Glomerular visceral epithelial cell (primary cell): ENCODE measurements at regions not wholly inside any gene's neighbourhood (a gene's known extent, or its start where the extent isn't known, plus 50 kb on each side); places are given as distances from the start of the nearest gene placed in this dataset.
A peak's percentile ranks its signal among the peaks of the same experiment; 100 is the strongest.
"Not testable (repeated sequence)": the region's sequence is repeated elsewhere in the genome, so short reads cannot be mapped to it uniquely, and the experiment has no call there.

ENCODE experiments used
- DNase-seq: peaks from one replicate; pipeline ENCODE4 v3.0.0-alpha.2; 2016; ENCODE audit errors: extremely low spot score

DNA sequence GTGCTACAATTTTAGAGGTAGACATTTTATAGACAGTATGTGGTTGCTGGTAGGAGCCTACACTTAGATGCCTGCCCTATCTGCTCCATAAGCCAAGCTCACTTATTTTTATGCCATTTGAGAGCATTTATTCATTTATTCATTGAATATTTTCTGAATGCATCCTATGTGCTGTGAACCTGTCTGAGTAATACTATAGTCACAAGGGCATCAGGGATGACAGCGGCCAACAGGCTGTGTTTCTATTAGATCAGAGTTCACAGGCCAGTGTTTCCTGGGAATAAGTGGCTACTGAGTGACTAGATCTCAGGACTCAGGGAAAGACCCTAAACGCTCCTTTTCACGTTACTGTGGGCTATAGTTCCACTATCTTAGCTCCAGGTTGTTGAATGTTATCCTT lies 235.2 kb upstream of the MSX2 start:
- no peak for DNase-seq

DNA sequence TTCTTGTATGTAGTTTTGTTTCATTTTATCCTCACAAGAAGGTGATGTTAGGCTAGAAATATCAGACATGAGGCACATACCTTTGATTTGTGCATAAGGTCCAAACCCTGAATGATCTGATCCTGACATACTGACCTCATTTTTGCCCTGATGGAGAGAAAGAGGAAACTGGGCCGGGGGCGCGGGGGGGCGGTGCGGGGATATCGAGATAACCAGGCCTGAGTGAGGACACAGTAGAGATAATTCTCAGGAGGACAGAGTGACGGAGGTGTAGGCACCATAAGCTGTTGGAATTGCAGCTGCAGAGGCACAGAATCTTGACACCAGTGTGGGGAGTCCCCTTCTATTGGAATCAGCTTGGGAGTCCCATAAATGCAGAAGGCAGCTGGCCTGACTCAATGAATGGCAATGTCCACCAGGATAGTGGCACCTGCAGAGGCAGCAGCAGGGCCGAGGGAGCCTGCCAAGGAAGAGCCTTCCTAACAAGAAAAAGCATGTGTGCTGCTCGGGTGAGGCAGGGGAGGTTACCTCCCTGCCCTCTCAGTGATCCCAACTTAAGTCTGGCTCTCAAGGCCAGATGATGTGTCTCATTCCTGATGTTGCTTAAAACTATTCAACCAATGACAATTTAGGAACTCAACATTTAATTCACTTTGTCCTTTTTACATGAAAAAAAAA lies 234.3 kb upstream of the MSX2 start:
- DNase-seq, result no peak

DNA sequence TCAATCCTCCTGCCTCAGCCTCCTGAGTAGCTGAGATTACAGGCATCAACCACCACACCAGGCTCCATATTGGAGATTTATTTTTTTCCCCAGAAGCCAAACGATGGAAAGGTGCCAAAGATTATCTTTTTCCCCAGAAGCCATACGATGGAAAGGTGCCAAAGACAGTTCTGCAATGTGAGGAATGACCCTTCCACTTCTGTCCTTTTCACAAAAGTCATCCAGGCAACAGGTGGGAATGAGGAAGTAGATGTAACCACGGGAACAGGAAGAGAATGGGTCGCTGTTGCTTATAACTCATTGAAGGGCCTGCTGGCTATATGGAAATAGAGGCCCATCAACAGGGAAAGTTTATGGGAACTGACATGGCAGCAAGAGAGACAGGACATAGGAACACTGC lies 233.7 kb upstream of the MSX2 start:
- no peak for DNase-seq

DNA sequence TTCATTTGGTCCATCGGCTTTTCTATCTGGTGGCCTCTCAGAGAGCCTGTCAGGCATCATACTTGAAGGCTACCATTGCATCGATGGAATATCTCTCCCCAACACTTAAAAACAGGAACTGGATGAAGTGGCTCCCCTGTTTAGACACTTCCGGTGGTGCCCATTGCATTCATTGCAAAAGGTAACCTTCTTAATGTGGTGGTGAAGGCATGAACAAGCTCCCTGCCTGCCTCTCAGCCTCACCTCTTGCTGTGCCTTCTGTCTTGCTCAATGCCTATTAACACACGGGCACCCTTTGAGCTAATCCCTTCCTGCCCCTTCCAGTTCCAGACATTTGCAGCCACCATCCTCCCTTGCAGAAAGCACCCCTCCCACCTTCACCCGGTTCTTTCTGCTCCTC lies 233.1 kb upstream of the MSX2 start:
- no peak for DNase-seq

DNA sequence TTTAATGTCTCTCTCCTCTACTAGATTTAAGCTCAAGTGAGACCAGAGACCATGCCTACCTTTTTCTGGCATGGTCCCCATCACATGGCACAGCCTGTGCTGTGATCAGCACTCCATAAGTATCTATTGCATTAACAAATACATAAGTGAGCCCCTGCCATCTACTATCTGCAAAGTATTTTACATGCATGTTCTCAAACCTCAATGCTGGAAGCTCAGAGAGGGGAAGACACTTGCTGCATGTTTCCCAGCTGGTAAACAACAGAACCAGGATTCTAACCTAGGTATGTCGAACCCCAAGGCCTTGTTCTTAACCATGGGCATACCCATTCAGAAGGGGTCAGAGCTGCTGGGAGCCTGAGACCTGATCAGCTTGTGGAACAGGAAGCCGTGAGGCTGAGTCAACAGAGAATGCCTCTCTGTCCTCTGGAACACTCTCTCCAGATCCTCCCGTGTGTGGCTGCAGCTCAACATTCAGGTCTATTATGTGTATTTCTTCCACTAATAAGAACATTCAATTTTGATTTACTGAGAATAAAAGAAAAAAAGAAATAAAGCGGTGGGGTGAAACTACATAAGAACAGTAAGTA lies 232.5 kb upstream of the MSX2 start:
- no peak for DNase-seq

DNA sequence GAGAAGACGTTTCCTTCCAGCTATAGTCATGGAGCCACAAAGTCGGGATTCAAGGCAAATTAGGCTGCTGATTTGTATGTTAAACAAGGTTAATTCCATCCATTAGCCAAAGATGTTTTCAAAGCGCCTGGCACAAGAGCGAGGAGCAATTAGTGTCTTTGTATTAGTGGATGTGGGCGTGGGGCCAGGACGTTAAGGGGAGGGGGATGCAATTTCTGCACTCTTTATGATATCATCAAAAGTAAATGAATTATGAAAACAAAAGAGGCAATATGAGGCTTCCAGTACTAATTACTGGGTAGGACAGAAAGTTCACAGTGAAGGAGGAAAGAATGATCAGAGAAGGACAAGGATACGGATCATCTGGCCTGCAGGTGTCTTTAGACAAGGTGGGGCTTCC lies 230.9 kb upstream of the MSX2 start:
- no peak for DNase-seq

DNA sequence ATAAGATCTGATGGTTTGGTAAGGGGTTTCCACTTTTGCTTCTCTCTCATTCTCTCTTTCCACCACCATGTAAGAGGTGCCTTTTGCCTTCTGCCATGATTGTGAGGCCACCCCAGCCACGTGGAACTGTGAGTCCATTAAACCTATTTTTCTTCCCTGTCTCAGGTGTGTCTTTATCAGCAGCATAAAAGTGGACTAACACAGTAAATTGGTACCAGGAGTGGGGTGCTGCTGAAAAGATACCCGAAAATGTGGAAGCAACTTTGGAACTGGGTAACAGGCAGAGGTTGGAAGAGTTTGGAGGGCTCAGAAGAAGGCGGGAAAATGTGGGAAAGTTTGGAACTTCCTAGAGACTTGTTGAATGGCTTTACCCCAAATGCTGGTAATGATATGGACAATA lies 226.4 kb upstream of the MSX2 start:
- DNase-seq, result not testable (repeated sequence)

DNA sequence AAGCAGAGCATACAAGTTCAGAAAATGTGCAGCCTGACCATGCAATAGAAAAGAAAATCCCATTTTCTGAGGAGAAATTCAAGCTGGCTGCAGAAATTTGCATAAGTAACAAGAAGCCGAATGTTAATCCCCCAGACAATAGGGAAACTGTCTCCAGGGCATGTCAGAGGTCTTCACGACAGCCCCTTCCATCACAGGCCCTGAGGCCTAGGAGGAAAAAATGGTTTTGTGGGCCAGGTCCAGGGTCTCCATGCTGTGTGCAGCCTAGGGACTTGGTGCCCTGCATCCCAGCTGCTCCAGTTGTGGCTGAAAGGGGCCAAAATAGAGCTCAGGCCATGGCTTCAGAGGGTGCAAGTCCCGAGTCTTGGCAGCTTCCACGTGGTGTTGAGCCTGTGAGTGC lies 225.8 kb upstream of the MSX2 start:
- not testable (repeated sequence) for DNase-seq

DNA sequence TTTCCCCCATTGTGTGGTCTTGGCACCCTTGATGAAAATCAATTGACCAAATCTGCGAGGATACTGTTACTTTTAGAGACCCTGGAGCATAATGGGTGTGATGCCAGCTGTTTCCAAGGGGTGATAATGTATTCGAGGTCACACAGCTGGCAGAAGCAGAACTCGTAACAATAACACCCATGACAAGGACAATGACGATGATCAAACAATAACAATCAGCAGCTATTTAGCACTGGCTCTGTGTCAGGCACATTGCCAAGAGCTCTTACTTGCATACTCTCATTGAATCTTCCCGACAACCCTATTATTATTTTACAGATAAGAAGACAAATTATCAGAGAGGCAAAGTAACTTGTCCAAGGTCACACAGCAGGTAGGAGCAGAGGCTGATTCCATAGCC lies 223.7 kb upstream of the MSX2 start:
- DNase-seq, result no peak

DNA sequence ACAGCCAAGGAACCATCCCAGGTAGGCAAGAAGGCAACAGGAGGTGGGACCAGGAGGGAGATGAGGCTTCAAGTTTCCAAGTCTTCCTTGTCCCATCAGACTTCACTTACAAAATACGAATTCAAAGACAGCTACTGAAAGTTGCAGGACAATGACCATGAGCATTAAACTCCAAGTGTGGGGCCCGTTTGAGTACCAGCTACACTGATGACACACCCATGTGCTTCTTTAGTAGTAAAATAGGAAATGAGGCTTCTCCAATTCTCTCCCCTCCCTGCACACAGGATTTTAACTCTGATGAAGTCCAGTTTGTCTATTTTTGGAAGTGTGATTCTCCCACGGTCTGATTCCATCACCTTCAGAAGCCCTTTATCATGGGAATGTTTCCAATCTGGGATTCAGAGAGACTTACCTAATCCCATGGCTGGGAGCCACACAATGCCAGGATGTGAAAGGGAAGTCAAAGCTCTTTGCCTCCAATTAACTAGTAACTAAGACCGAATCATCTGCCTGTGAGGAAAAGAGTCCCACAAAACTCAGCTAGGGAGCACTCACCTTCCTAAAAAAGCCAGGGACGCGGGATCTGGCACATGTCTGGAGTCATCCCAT lies 222.8 kb upstream of the MSX2 start:
- DNase-seq, result no peak

DNA sequence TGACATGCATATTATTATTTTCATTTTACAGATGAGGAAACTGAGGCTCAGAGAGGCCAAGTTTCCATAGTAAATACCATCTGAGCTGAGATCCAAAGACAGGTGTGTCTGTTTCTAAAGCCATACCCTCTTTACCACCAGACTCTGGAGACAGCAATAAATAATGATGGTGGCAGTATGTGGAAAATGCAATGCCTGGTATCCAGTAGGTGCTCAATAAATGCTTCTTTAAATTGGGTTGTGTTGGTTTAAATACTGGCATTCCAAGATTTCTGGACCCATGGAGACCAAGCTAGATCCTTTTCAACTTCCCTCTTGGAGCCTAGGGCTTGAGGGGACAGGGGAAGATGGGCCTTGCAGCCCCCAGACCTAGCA lies 221.3 kb upstream of the MSX2 start:
- no peak for DNase-seq

DNA sequence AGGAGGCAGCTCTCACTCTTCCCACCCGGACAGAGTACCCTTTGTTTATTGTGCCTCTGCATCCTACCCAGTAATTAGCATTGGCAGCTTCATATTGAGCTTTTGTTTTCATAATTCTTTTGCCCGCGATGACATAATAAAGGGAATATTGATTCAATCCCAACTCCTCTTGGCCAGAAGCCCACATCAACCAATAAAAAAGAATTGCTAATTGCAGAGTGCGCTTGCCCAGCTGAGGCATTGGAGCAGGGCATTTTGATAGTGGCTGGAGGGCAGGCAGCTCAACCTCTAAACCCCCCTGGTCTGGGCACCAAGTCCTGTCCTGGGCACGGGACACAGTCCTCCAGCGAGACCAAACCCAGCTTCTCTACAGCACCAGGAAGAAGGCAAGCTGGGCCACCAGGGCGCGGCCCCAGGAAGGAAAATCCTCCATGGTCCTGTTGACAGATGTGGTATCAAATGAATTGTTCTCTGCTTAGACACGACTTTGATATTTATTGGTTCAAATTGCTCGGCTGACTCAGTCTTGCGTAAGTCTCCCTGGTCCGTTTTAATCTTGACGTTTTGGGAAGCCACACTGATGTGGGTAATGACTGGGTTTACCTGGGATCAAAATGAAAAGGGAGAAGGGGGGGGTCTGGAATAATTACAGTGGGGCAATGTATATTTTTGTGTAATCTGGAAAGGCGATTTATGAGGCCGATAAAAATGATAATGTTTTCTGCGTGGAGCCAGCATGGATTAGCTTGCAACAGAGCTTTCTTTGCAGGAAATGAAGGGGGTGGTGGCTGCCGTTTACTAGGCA lies 220.7 kb upstream of the MSX2 start:
- DNase-seq, result no peak

DNA sequence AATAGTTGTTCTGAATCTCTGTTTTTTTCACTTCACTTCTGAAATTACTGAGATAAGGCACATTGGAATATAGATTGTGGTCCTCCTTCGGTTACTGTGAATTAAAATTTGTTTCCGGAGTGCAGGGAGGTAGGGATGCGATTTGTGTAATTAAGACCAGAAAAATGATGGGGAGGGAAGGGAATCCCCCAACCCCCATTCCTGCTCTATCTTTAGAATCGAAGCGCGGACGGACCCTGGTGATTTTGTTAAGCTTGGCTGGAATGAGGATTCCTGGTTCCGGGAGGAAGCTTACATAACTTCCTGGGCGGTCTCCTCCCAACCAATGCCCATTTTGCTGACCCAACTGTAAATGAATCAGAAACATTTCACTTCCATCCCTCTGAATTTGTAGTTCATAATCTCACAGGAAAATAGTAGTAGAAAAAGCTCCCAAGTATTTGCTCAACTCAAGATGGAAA lies 220.1 kb upstream of the MSX2 start:
- DNase-seq, result no peak

DNA sequence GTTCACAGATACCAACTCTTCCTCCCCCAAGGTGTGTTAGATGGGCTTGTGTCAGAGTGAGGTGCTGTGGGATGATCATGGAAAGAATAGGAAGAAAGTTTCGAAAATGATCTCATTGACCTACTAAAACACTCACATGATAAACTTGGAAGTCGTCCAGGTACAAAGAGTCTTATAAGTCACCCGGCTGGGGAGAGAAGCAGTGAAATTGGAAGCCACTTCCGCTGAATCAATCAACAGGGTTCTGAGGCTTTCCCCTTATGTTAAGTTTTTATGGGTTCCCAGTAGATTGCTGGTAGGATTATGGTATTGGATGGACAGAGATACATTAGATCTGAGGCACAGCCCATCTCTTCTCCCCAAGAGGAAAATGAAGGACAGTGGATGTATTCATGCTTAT lies 218.8 kb upstream of the MSX2 start:
- DNase-seq, result peak; percentile 30

DNA sequence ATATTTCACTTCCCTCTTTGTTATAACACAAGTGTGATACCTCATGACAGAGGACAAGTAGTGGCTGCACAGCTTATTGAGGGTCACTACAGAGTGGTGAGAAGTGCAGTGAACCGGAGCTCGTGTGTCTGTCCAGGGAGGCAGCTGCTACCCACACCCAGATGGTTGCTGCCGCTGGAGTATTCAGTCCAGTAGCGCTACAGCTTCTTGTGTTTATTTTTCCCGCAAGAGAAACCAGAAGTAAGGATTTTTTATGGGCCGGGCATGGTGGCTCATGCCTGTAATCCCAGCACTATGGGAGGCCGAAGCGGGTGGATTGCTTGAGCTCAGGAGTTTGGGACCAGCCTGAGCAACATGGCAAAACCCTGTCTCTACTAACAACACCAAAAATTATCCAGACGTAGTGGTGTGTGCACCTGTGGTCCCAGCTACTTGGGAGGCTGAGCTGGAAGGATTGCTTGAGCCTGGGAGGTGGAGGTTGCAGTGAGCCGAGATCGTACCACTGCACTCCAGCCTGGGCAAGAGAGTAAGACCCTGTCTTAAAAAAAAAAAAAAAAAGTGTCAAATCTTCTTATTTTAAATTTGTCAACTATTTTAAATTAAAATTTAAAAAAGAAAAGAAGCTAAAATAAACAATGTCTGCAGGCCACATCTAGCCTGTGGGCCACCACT lies 213.5 kb upstream of the MSX2 start:
- not testable (repeated sequence) for DNase-seq

DNA sequence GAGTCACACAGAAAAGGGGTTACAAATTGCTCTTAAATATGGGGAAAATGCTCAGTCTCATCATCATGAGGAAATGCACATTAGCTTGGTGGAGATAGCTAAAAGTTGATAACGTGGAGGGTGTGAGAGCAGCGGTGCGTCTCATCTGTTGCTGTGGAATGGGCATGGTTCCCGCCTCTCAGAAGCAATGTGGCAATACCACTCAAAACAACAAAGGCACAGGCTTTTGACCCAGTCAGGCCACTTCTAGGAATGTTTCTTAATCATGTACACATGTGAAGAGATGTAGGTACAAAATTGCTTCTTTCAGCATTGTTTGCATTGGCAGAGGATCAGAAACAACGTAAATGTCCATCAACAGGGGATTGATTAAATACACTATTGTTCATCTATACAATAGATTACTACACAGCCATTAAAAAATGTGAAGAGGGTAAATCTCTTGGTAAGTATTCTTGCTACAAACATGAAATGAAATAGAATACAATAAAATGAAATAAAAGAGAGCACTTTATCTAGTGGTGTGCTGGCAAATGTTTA lies 212.6 kb upstream of the MSX2 start:
- no peak for DNase-seq

DNA sequence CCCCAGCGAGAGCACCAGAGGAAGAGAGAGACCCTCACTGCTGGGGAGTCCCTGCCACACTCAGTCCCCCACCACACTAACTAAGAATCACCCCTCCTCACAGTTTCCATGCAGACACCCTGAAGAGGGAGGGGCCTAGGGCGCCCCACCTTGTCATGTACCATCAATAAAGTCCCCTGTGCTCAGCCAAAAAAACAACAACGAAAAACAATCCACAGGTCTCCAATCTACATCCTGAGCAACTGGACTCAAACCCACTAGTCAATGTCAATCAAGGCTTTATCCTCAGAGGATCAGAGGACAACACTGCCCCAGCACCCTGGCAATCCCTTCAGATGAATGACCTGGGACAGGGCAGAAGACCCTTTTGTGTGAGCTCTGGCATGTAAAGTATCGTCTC lies 210.1 kb upstream of the MSX2 start:
- DNase-seq, result no peak

DNA sequence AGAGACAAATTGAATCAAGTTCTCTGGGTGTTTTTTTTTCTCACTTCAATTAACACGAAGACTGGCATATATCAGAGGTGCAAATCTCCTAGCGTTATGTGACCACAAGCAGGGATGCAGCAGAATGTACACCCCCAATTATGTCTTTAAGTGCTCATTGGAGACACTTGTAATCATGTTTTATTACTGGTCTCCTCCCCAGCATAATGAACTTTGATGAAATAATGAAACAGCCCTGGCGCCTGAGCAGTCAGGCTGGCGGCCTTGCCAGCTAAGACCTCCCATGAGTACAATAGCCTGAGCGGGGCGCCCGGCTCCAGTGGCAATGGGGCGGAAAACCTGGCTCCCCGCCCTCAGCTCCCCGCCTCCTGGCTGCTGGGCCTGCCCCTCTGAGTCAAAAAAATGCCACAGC lies 209.4 kb upstream of the MSX2 start:
- no peak for DNase-seq

DNA sequence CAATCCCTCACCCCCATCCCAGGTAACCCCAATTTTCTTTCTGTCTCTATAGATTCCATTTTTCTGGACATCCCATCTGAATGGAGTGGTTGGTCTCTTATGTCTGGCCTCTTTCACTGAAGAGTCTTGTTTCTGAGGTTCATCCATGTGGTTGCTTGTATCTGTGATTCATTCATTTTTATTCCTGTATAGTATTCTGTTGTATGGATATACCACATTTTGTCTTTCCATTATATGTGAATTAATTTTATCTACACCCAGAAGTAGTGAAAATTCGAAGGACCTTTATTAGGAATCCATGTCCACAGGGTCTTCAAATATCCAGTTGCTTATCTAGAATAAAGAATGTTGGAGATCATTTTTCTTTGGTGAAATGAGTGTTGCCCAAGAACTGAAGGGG lies 207.6 kb upstream of the MSX2 start:
- DNase-seq, result no peak

DNA sequence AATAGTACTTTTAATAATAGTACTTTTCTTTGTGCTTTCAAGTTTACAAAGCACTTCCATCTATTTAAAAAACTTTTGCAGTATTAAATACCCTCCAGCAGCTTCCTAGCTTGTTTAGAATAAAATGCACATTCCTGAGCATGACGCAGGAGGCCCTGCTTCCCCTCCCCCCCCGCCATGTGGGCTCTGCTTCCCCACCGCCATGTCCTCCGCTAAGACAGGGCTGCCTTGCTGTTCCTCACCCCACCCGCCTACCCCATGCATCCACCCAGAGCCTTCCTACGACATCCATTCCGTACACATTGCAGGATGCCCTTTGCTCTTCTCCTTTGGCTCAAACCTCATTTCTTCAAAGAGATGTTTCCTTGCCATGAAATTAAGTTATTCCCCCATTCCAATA lies 205.9 kb upstream of the MSX2 start:
- no peak for DNase-seq

DNA sequence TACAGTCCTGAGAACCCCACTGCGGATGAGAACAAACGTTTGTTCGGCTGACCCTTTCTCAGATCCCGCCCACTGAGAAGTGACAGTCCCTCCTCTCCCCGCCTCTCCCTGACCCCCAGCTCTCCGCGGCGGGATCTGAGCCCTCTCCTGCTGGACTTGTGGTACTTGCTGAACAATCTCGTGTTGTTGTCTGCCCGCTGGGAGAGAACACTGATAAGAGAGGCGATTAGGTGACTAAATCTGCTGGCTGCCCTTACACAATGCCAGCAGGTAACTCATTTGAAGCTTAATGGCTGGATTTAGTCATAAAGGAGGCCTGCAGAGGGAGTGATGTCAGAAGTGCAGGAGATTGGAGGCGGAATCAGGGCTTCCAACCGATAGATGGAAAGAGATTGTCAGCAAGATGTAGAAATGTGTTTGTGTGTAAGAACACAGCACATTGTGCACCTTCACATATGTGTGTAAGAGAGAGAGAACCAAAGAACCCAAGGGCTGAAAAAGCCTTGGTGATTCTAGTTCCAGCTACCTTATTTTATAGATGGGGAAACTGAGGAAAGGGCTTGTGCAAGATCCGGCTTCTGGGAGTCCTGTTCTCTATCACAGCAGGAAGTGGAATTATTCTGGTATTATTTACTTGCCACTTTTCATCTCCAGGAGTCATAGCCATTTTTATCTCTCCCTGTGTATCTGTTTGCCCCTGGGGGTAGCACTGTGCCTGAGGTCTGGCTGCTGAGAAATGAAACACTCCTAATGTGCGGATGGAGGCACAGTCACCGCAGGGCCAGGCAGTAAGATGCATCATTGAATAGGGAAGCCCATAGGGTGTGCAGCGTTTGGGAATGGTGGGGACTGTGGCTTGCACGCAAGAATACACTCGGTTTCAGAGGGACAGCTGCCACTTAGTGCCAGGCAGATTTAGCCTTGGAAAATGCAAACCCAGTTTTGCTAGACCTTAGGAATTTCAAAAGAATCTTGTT lies 203.7 kb upstream of the MSX2 start:
- DNase-seq, result no peak
